ENCODE measurements at regions not wholly inside any gene's neighbourhood (a gene's known extent, or its start where the extent isn't known, plus 50 kb on each side); places are given as distances from the start of the nearest gene placed in this dataset.

- ATAC-seq (no peak), DNase-seq (ENCODE audit: extremely low read depth in 1 of 4, low spot score in 3 of 4) (peak in 1 of 4 experiments; percentile 3), FAIRE-seq (no peak)
- Histone ChIP-seq H3K27me3 (ENCODE audit: control insufficient read depth in 2 of 2, insufficient read depth in 2 of 2, low read length in 2 of 2) (no peaks in the 10 kb centered on the region), H3K4me1 (replicated peaks in 1 of 2; ENCODE audit: control insufficient read depth in 2 of 2, insufficient read depth in 2 of 2, low read length in 2 of 2) (no peaks in the 10 kb centered on the region), H4K20me1 (replicated peaks; ENCODE audit: control insufficient read depth, insufficient read depth, low read length) (no peaks in the 10 kb centered on the region), H3K9me3 (replicated peaks; ENCODE audit: control insufficient read depth, insufficient read depth, low read depth, low read length) (no peaks in the 10 kb centered on the region; the same call in 1 of the 2 replicates), H3K36me3 (ENCODE audit: control insufficient read depth, insufficient read depth, low read length) (no peaks in the 10 kb centered on the region), H3K79me2 (ENCODE audit: control insufficient read depth, insufficient read depth, low read length) (no peaks in the 10 kb centered on the region), H2AFZ (ENCODE audit: low read depth, low read length) (no peak overlapping the region), H3K4me2 (ENCODE audit: insufficient read depth, low read length) (no peak overlapping the region), H3K27ac (ENCODE audit: extremely low read depth, low read depth, low read length) (no peak overlapping the region), H3K4me3 (no peak overlapping the region), H3K9me1 (ENCODE audit: control insufficient read depth, insufficient read depth, low read length) (no peaks in the 10 kb centered on the region), H3K9ac (ENCODE audit: insufficient read depth in 1 of 2, low read depth in 2 of 2, low read length in 2 of 2) (no peak overlapping the region)
- CTCF ChIA-PET (ENCODE audit: low intra/inter-chr PET ratio) = no interaction called here
- 0% methylated on average over 1 of the region's 1 CpG for WGBS (ENCODE audit: insufficient coverage, low coverage, missing lambda C conversion rate)
- BruUV-seq (replicated peaks) = no TSS peak
- POLR2A ChIA-PET = no interaction called here
- TF ChIP-seq SAFB2 (IDR thresholded peaks at IDR 0.05; ENCODE audit: borderline replicate concordance, low read depth, low read length, severe bottlenecking) (no peak), NCOR1 (IDR thresholded peaks at IDR 0.05) (no peak), RBM17 (IDR thresholded peaks at IDR 0.05; ENCODE audit: borderline replicate concordance, low read depth, low read length) (no peak), PHB2 (IDR thresholded peaks at IDR 0.05; ENCODE audit: low read depth) (no peak), LCOR (CRISPR knock-in tag; IDR thresholded peaks at IDR 0.05) (no peak), IFI16 (CRISPR knock-in tag; IDR thresholded peaks at IDR 0.05) (no peak)
- intact Hi-C loops (cut with micrococcal nuclease) = no loop called here
- in situ Hi-C loops (cut with MboI) = no loop called here
Observed at GRCh38 chr3:159130108-159130507, 328.3 kb downstream of the MFSD1 start.

GRCh38 chr3:159131376-159131775, 329.5 kb downstream of the MFSD1 start:
- Histone ChIP-seq H4K20me1 (replicated peaks; ENCODE audit: control insufficient read depth, insufficient read depth, low read length) (no peaks in the 10 kb centered on the region), H3K27me3 (ENCODE audit: control insufficient read depth in 2 of 2, insufficient read depth in 2 of 2, low read length in 2 of 2) (no peaks in the 10 kb centered on the region), H3K4me3 (no peak overlapping the region), H3K4me2 (ENCODE audit: insufficient read depth, low read length) (no peak overlapping the region), H3K4me1 (replicated peaks in 1 of 2; ENCODE audit: control insufficient read depth in 2 of 2, insufficient read depth in 2 of 2, low read length in 2 of 2) (no peaks in the 10 kb centered on the region), H2AFZ (ENCODE audit: low read depth, low read length) (no peak overlapping the region), H3K79me2 (ENCODE audit: control insufficient read depth, insufficient read depth, low read length) (no peaks in the 10 kb centered on the region), H3K9me3 (replicated peaks; ENCODE audit: control insufficient read depth, insufficient read depth, low read depth, low read length) (no peaks in the 10 kb centered on the region; the same call in 1 of the 2 replicates), H3K36me3 (ENCODE audit: control insufficient read depth, insufficient read depth, low read length) (no peaks in the 10 kb centered on the region), H3K9ac (ENCODE audit: insufficient read depth in 1 of 2, low read depth in 2 of 2, low read length in 2 of 2) (no peak overlapping the region), H3K9me1 (ENCODE audit: control insufficient read depth, insufficient read depth, low read length) (no peaks in the 10 kb centered on the region), H3K27ac (ENCODE audit: extremely low read depth, low read depth, low read length) (no peak overlapping the region)
- no peak for ATAC-seq
- no TSS peak for BruUV-seq (replicated peaks)
- ChIA-PET POLR2A (no interaction called here), CTCF (ENCODE audit: low intra/inter-chr PET ratio) (no interaction called here)
- no peak for DNase-seq (ENCODE audit: extremely low read depth in 1 of 4, low spot score in 3 of 4)
- in situ Hi-C loops (cut with MboI) = no loop called here
- FAIRE-seq = no peak
- intact Hi-C loops (cut with micrococcal nuclease) = no loop called here
- no peak for TF ChIP-seq ARID3A (IDR thresholded peaks at IDR 0.05; ENCODE audit: borderline replicate concordance, low read depth, low read length)
- no peak for TF ChIP-seq ZNF175 (CRISPR knock-in tag; IDR thresholded peaks at IDR 0.05; ENCODE audit: low read depth)
- TF ChIP-seq ZNF764 (CRISPR knock-in tag; IDR thresholded peaks at IDR 0.05; ENCODE audit: low read depth) = no peak
- TF ChIP-seq TARDBP (IDR thresholded peaks at IDR 0.05) = no peak
- TF ChIP-seq THRB (CRISPR knock-in tag; conservative IDR thresholded peaks at IDR 0.05) = no peak
- no peak for TF ChIP-seq CBX2 (IDR thresholded peaks at IDR 0.05; ENCODE audit: insufficient read depth, low read length, poor library complexity, severe bottlenecking)
- TF ChIP-seq CTCFL (IDR thresholded peaks at IDR 0.05; ENCODE audit: borderline replicate concordance, insufficient read depth, low read depth, low read length, poor library complexity, severe bottlenecking) = no peak
